Panc1 (cell line): ENCODE measurements at regions not wholly inside any gene's neighbourhood (a gene's known extent, or its start where the extent isn't known, plus 50 kb on each side); places are given as distances from the start of the nearest gene placed in this dataset.

Source experiments
- CTCF ChIP-seq: fragments of 450-650 bp; IDR thresholded peaks from 2 replicates; pipeline ENCODE4 v1.5.1; 2017; ENCODE audit warnings: mild to moderate bottlenecking
- POLR2AphosphoS5 ChIP-seq: IDR thresholded peaks from 2 replicates; pipeline ENCODE4 v1.6.1; 2012; ENCODE audit warnings: mild to moderate bottlenecking, low read depth, low read length, moderate library complexity
- SIN3A ChIP-seq: IDR thresholded peaks from 2 replicates; pipeline ENCODE4 v1.6.1; 2012; ENCODE audit warnings: low read depth, mild to moderate bottlenecking, low read length, moderate library complexity, borderline replicate concordance; ENCODE audit not compliant: insufficient read depth
- TCF7L2 ChIP-seq: IDR thresholded peaks from 2 replicates; pipeline ENCODE4 v1.6.1; 2011; ENCODE audit warnings: mild to moderate bottlenecking, low read depth, low read length, inconsistent platforms
- TF ChIP-seq, protein P1 (sequence below), 2 experiments: IDR thresholded peaks; 2 replicates each; pipeline ENCODE4 v1.6.1; 2011 to 2012; ENCODE audit warnings: low read depth in 2 of 2, control low read depth in 1 of 2, low read length in 1 of 2, mild to moderate bottlenecking in 1 of 2, moderate library complexity in 1 of 2; ENCODE audit not compliant: insufficient read depth in 1 of 2

DNA sequence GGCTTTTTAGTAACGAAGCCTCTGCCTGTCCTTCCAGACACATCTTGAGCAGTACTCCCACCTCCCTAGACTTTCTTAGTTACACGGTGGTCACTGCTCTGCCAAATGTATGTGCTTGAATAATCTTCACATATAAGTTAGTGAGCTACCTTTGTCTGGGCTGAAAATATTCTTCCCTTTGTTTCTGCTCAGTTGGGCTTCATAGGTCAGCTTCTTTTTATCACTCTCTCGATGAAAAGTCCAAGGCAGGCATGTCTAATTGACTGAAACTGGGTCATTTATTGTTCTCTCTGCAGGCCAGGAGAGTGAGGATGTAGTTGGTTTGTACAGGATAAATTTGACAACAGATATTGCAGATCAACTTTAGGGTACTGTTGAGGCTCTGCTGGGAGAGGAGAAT, 636.7 kb upstream of the IGFBP3 start:
- TF ChIP-seq CTCF (no peak), POLR2AphosphoS5 (no peak), SIN3A (no peak), TCF7L2 (no peak)
- TF ChIP-seq, protein P1, sequence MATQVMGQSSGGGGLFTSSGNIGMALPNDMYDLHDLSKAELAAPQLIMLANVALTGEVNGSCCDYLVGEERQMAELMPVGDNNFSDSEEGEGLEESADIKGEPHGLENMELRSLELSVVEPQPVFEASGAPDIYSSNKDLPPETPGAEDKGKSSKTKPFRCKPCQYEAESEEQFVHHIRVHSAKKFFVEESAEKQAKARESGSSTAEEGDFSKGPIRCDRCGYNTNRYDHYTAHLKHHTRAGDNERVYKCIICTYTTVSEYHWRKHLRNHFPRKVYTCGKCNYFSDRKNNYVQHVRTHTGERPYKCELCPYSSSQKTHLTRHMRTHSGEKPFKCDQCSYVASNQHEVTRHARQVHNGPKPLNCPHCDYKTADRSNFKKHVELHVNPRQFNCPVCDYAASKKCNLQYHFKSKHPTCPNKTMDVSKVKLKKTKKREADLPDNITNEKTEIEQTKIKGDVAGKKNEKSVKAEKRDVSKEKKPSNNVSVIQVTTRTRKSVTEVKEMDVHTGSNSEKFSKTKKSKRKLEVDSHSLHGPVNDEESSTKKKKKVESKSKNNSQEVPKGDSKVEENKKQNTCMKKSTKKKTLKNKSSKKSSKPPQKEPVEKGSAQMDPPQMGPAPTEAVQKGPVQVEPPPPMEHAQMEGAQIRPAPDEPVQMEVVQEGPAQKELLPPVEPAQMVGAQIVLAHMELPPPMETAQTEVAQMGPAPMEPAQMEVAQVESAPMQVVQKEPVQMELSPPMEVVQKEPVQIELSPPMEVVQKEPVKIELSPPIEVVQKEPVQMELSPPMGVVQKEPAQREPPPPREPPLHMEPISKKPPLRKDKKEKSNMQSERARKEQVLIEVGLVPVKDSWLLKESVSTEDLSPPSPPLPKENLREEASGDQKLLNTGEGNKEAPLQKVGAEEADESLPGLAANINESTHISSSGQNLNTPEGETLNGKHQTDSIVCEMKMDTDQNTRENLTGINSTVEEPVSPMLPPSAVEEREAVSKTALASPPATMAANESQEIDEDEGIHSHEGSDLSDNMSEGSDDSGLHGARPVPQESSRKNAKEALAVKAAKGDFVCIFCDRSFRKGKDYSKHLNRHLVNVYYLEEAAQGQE (IDR thresholded peaks at IDR 0.05; ENCODE audit: insufficient read depth in 1 of 2, low read depth in 2 of 2, low read length in 1 of 2): no peak
